Effector memory CD4-positive, alpha-beta T cell (primary cell): ENCODE measurements at regions not wholly inside any gene's neighbourhood (a gene's known extent, or its start where the extent isn't known, plus 50 kb on each side); places are given as distances from the start of the nearest gene placed in this dataset.

Experiments used
- DNase-seq, 3 donors: peaks; one replicate each; pipeline ENCODE4 v3.0.0-alpha.2; 2020
- H3K27ac ChIP-seq: 2 replicates; pipeline ENCODE4 v1.7.0; 2013; ENCODE audit warnings: mild to moderate bottlenecking, low read length, moderate library complexity; ENCODE audit not compliant: insufficient read depth, poor library complexity, severe bottlenecking
- H3K27me3 ChIP-seq: replicated peaks from 2 replicates; pipeline ENCODE4 v1.7.0; 2013; ENCODE audit warnings: mild to moderate bottlenecking, low read length; ENCODE audit not compliant: insufficient read depth, control insufficient read depth, poor library complexity, severe bottlenecking
- H3K36me3 ChIP-seq: 2 replicates; pipeline ENCODE4 v1.7.0; 2013; ENCODE audit warnings: mild to moderate bottlenecking, low read length, moderate library complexity; ENCODE audit not compliant: control insufficient read depth, insufficient read depth
- H3K4me1 ChIP-seq: 2 replicates; pipeline ENCODE4 v1.7.0; 2013; ENCODE audit warnings: low read length, mild to moderate bottlenecking; ENCODE audit not compliant: control insufficient read depth, insufficient read depth, poor library complexity, severe bottlenecking
- H3K4me3 ChIP-seq: 2 replicates; pipeline ENCODE4 v1.7.0; 2013; ENCODE audit warnings: low read length, low read depth, mild to moderate bottlenecking; ENCODE audit not compliant: insufficient read depth, poor library complexity, severe bottlenecking
- H3K9me3 ChIP-seq: 2 replicates; pipeline ENCODE4 v1.7.0; 2013; ENCODE audit warnings: mild to moderate bottlenecking, low read length, moderate library complexity; ENCODE audit not compliant: control insufficient read depth

- Histone ChIP-seq H3K4me3 (no peak overlapping the region), H3K4me1 (no peaks in the 10 kb centered on the region), H3K9me3 (no peaks in the 10 kb centered on the region), H3K36me3 (no peaks in the 10 kb centered on the region), H3K27ac (no peak overlapping the region), H3K27me3 (no peaks in the 10 kb centered on the region)
- no peak for DNase-seq
Measured at GRCh38 chr9:7369384-7369821, 430.2 kb downstream of the DMAC1 start.

- Histone ChIP-seq H3K27me3 (no peaks in the 10 kb centered on the region), H3K4me3 (no peak overlapping the region), H3K27ac (no peak overlapping the region), H3K36me3 (no peaks in the 10 kb centered on the region), H3K9me3 (no peaks in the 10 kb centered on the region), H3K4me1 (no peaks in the 10 kb centered on the region)
- DNase-seq, result no peak
Measured at GRCh38 chr9:7368410-7369292, 430.9 kb downstream of the DMAC1 start.

- Histone ChIP-seq H3K9me3 (no peaks in the 10 kb centered on the region), H3K4me1 (no peaks in the 10 kb centered on the region), H3K36me3 (no peaks in the 10 kb centered on the region), H3K4me3 (no peak overlapping the region), H3K27ac (no peak overlapping the region), H3K27me3 (no peaks in the 10 kb centered on the region)
- DNase-seq, result no peak
Measured at GRCh38 chr9:7367726-7368125, 431.9 kb downstream of the DMAC1 start.

- H3K27ac ChIP-seq, result no peak overlapping the region
- H3K4me1 ChIP-seq, result no peaks in the 10 kb centered on the region
- no peak for DNase-seq
- no peaks in the 10 kb centered on the region for H3K27me3 ChIP-seq
- H3K4me3 ChIP-seq, result no peak overlapping the region
- H3K36me3 ChIP-seq, result no peaks in the 10 kb centered on the region
- no peaks in the 10 kb centered on the region for H3K9me3 ChIP-seq
Measured at GRCh38 chr9:7366121-7366520, 433.5 kb downstream of the DMAC1 start.

DNA sequence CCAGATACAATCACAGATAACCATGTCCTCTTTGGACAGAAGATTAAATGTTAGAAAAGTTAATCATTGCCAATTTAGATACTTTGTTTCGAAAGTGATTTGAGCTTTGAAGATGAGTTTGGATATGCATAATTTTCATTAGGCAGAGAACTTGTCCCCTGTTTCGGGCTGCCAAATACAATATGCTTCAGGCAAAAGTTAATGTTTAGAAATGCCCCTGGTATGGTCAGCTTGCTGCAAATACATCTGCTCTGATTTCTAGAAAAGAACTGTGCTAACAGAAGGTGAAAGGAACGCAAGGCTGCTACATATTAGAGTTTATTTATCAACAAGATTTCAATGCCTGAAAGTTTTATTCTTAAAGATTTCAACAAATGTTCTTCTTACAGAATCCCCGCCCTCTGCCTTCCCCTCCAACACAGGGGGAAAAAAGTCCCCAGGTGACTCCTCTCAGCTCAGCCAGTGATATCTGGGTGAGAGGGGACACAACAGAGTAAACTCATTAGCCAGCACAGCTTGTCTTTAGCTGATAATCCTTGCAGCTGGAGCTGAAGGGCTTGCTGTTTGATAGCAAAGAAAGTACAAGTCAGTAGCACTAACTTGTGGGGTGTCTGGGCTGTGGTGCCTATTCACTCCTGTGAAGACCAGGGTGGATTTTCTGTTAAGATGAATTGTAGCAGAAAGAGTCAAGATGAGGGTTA lies 435.7 kb downstream of the DMAC1 start:
- Histone ChIP-seq H3K4me3 (no peak overlapping the region), H3K4me1 (no peaks in the 10 kb centered on the region), H3K27me3 (no peaks in the 10 kb centered on the region), H3K27ac (no peak overlapping the region), H3K36me3 (no peaks in the 10 kb centered on the region), H3K9me3 (no peaks in the 10 kb centered on the region)
- DNase-seq, result no peak

GRCh38 chr9:7360513-7360912 lies 439.1 kb downstream of the DMAC1 start:
- no peak for DNase-seq
- H3K9me3 ChIP-seq, result no peaks in the 10 kb centered on the region
- no peaks in the 10 kb centered on the region for H3K27me3 ChIP-seq
- no peaks in the 10 kb centered on the region for H3K4me1 ChIP-seq
- H3K4me3 ChIP-seq, result no peak overlapping the region
- no peaks in the 10 kb centered on the region for H3K36me3 ChIP-seq
- no peak overlapping the region for H3K27ac ChIP-seq

GRCh38 chr9:7358876-7359275 lies 440.7 kb downstream of the DMAC1 start:
- Histone ChIP-seq H3K27me3 (no peaks in the 10 kb centered on the region), H3K27ac (no peak overlapping the region), H3K4me3 (no peak overlapping the region), H3K36me3 (no peaks in the 10 kb centered on the region), H3K9me3 (no peaks in the 10 kb centered on the region), H3K4me1 (no peaks in the 10 kb centered on the region)
- DNase-seq, result no peak

GRCh38 chr9:7354704-7355103 lies 444.9 kb downstream of the DMAC1 start:
- Histone ChIP-seq H3K27ac (no peak overlapping the region), H3K27me3 (no peaks in the 10 kb centered on the region), H3K36me3 (no peaks in the 10 kb centered on the region), H3K4me1 (no peaks in the 10 kb centered on the region), H3K9me3 (no peaks in the 10 kb centered on the region), H3K4me3 (no peak overlapping the region)
- DNase-seq, result no peak

DNA sequence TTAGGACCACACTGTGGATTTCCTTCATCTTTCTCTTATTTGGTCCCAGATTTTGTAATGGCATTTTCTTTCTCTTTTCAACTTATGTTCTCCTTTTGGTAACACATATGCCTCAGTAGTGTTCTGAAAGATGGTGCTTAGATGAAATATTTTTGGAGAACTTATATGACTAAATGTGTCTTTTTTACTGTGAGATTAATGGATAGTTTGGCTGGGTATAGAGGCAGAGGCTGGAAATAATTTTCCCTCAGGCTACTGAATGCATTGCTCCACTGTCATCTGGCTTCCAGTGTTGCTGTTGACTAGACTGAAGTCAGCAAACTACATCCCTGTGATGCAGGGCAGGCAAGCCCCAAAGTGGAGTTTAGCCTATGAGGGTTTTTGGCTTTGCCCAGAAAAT lies 450.9 kb downstream of the DMAC1 start:
- H3K36me3 ChIP-seq, result no peaks in the 10 kb centered on the region
- no peaks in the 10 kb centered on the region for H3K4me1 ChIP-seq

GRCh38 chr9:7347556-7347955 lies 452.0 kb downstream of the DMAC1 start:
- Histone ChIP-seq H3K27ac (no peak overlapping the region), H3K9me3 (no peaks in the 10 kb centered on the region), H3K36me3 (no peaks in the 10 kb centered on the region), H3K4me1 (no peaks in the 10 kb centered on the region), H3K4me3 (no peak overlapping the region), H3K27me3 (peaks cover 2% of the 10 kb centered on the region)
- DNase-seq, result no peak

More for the DNA sequence above, 450.9 kb downstream of the DMAC1 start:
- H3K9me3 ChIP-seq, result no peaks in the 10 kb centered on the region
- H3K27ac ChIP-seq, result no peak overlapping the region
- no peak overlapping the region for H3K4me3 ChIP-seq
- no peaks in the 10 kb centered on the region for H3K27me3 ChIP-seq
- DNase-seq, result no peak
